GM12878 (cell line): ENCODE measurements at regions not wholly inside any gene's neighbourhood (a gene's known extent, or its start where the extent isn't known, plus 50 kb on each side); places are given as distances from the start of the nearest gene placed in this dataset.

Experiments used
- ATAC-seq: fragments of 200-7000 bp; cut with Tn5 transposase; 3 replicates; pipeline ENCODE4 v1.9.1; 2020; ENCODE audit warnings: mild to moderate bottlenecking, moderate library complexity
- BruUV-seq: library from RNA; stranded (reverse); fragments of 400-500 nt; replicated peaks from 2 replicates; lab custom pipeline; 2021; lab: Mats Ljungman, UMichigan
- CTCF ChIA-PET: fragments of 300-600 bp; sonication (Branson Sonifier 250); formaldehyde crosslinking; extraction: SDS; loops from one replicate; lab custom pipeline; 2021; ENCODE audit warnings: inconsistent platforms; lab: Yijun Ruan, JAX
- POLR2A ChIA-PET: fragments of 350-600 bp; formaldehyde crosslinking; extraction: SDS; loops from one replicate; lab custom pipeline; 2021; ENCODE audit warnings: inconsistent platforms; lab: Charles Lee
- RAD21 ChIA-PET: fragments of 300-600 bp; sonication (Branson Sonifier 250); formaldehyde crosslinking; loops from one replicate; lab custom pipeline; 2023; ENCODE audit warnings: antibody characterized with exemption; ENCODE audit not compliant: unreplicated experiment; lab: Charles Lee
- SMC1A ChIA-PET: fragments of 300-600 bp; sonication (Branson Sonifier 250); formaldehyde crosslinking; loops from one replicate; lab custom pipeline; 2023; ENCODE audit not compliant: unreplicated experiment, uncharacterized antibody; lab: Charles Lee
- DNase-seq: peaks from one replicate; pipeline ENCODE4 v3.0.0-alpha.2; 2011; ENCODE audit warnings: low read depth, low spot score
- FAIRE-seq: peaks from 3 replicates; lab custom pipeline; 2011; peaks lifted over from hg19 to GRCh38; lab: Jason Lieb, UNC
- H2AFZ ChIP-seq: 2 replicates; pipeline ENCODE4 v1.6.0; 2011; ENCODE audit warnings: low read depth, low read length, control low read depth; ENCODE audit not compliant: control insufficient read depth
- H3K27ac ChIP-seq: 2 replicates; pipeline ENCODE4 v1.5.1; 2011; ENCODE audit warnings: control low read depth; ENCODE audit not compliant: control insufficient read depth, insufficient read depth
- H3K27me3 ChIP-seq, 2 experiments: replicated peaks in 1 of 2; 2 replicates each; pipeline versions ENCODE4 v1.6.0 to v1.6.1; 2011; ENCODE audit warnings: low read length in 1 of 2; ENCODE audit not compliant: control insufficient read depth in 2 of 2, insufficient read depth in 2 of 2
- H3K36me3 ChIP-seq, 2 experiments: 2 replicates each; pipeline ENCODE4 v1.5.1; 2011; ENCODE audit warnings: low read length in 1 of 2; ENCODE audit not compliant: control insufficient read depth in 2 of 2, insufficient read depth in 2 of 2
- H3K4me1 ChIP-seq: 2 replicates; pipeline ENCODE4 v1.6.1; 2011; ENCODE audit warnings: mild to moderate bottlenecking, low read length, moderate library complexity, mixed read lengths; ENCODE audit not compliant: control insufficient read depth, insufficient read depth
- H3K4me2 ChIP-seq: 2 replicates; pipeline ENCODE4 v1.6.0; 2011; ENCODE audit warnings: control low read depth; ENCODE audit not compliant: control insufficient read depth, insufficient read depth
- H3K4me3 ChIP-seq: fragments of 200-600 bp; sonication (generic); 2 replicates; pipeline ENCODE4 v1.5.1; 2016
- H3K79me2 ChIP-seq: 2 replicates; pipeline ENCODE4 v1.6.0; 2011; ENCODE audit warnings: low read length; ENCODE audit not compliant: control insufficient read depth, insufficient read depth
- H3K9ac ChIP-seq: 2 replicates; pipeline ENCODE4 v1.8.0; 2011; ENCODE audit warnings: low read length, control low read depth, mixed read lengths; ENCODE audit not compliant: control insufficient read depth, insufficient read depth
- H3K9me3 ChIP-seq: replicated peaks from 3 replicates; pipeline ENCODE4 v1.5.1; 2011; ENCODE audit warnings: mild to moderate bottlenecking, low read length; ENCODE audit not compliant: control insufficient read depth, insufficient read depth
- H4K20me1 ChIP-seq: 2 replicates; pipeline ENCODE4 v1.6.0; 2011; ENCODE audit not compliant: control insufficient read depth, insufficient read depth
- BHLHE40 ChIP-seq, 2 experiments: fragments of 450-650 bp in 1 of 2; IDR thresholded peaks; 2 replicates each; pipeline ENCODE4 v1.6.1; 2011 to 2017; ENCODE audit warnings: low read depth in 2 of 2, borderline replicate concordance in 1 of 2, improper control_type of control experiment in 1 of 2, low read length in 1 of 2, mild to moderate bottlenecking in 1 of 2
- CBX5 ChIP-seq: sonication (generic); IDR thresholded peaks from 2 replicates; pipeline ENCODE4 v1.6.1; 2016; ENCODE audit warnings: low read depth, moderate library complexity, mild to moderate bottlenecking, inconsistent platforms
- DPF2 ChIP-seq: fragments of 450-650 bp; IDR thresholded peaks from 2 replicates; pipeline ENCODE4 v1.6.1; 2017; ENCODE audit warnings: mild to moderate bottlenecking
- E2F4 ChIP-seq: IDR thresholded peaks from 2 replicates; pipeline ENCODE4 v1.6.1; 2012; ENCODE audit warnings: low read depth, low read length, improper control_type of control experiment
- IKZF2 ChIP-seq, 2 experiments: fragments of 450-650 bp; IDR thresholded peaks; 2 replicates each; pipeline ENCODE4 v1.6.1; 2017; ENCODE audit warnings: mild to moderate bottlenecking in 2 of 2, moderate library complexity in 2 of 2
- IRF4 ChIP-seq: IDR thresholded peaks from 2 replicates; pipeline ENCODE4 v1.6.1; 2011; ENCODE audit warnings: low read depth, low read length
- MEF2A ChIP-seq: IDR thresholded peaks from 2 replicates; pipeline ENCODE4 v1.6.1; 2011; ENCODE audit warnings: low read depth, mild to moderate bottlenecking, low read length, moderate library complexity; ENCODE audit not compliant: insufficient read depth
- MEF2B ChIP-seq: fragments of 450-650 bp; IDR thresholded peaks from 2 replicates; pipeline ENCODE4 v1.6.1; 2018; ENCODE audit warnings: mild to moderate bottlenecking, moderate library complexity; ENCODE audit not compliant: partially characterized antibody, poor library complexity, severe bottlenecking
- MTA3 ChIP-seq: IDR thresholded peaks from 2 replicates; pipeline ENCODE4 v1.6.1; 2012; ENCODE audit warnings: low read length, inconsistent platforms, borderline replicate concordance
- PBX3 ChIP-seq: IDR thresholded peaks from 2 replicates; pipeline ENCODE4 v1.6.1; 2011; ENCODE audit warnings: mild to moderate bottlenecking, low read depth, low read length, moderate library complexity; ENCODE audit not compliant: insufficient replicate concordance
- POU2F2 ChIP-seq: IDR thresholded peaks from 3 replicates; pipeline ENCODE4 v1.6.1; 2011; ENCODE audit warnings: low read depth, mild to moderate bottlenecking, low read length, borderline replicate concordance
- RFX5 ChIP-seq: IDR thresholded peaks from 2 replicates; pipeline ENCODE4 v1.6.1; 2011; ENCODE audit warnings: low read depth, low read length, improper control_type of control experiment
- SIN3A ChIP-seq: IDR thresholded peaks from 2 replicates; pipeline ENCODE4 v1.6.1; 2012; ENCODE audit warnings: low read depth, low read length, improper control_type of control experiment
- SMAD5 ChIP-seq: IDR thresholded peaks from 2 replicates; pipeline ENCODE4 v1.6.1; 2016; ENCODE audit warnings: antibody characterized with exemption, low read depth
- SUZ12 ChIP-seq: fragments of 200-600 bp; sonication (generic); IDR thresholded peaks from one replicate; pipeline ENCODE4 v1.6.1; 2018; ENCODE audit warnings: antibody characterized with exemption, mild to moderate bottlenecking; ENCODE audit not compliant: unreplicated experiment
- TCF12 ChIP-seq: IDR thresholded peaks from 2 replicates; pipeline ENCODE4 v1.6.1; 2011; ENCODE audit warnings: low read depth, mild to moderate bottlenecking, low read length
- WGBS: methylation state at CpG from one replicate; pipeline ENCODE4 v1.1.6; 2016; ENCODE audit warnings: low lambda C conversion rate; ENCODE audit not compliant: insufficient replicate concordance, insufficient coverage; ENCODE audit errors: missing lambda C conversion rate; 5-methylcytosine and 5-hydroxymethylcytosine counted together
- in situ Hi-C: fragments of 300-500 bp; cut with MboI; formaldehyde crosslinking; loops from 9 replicates; pipeline ENCODE4 v1.14.3; 2018; ENCODE audit warnings: mixed read lengths
- intact Hi-C: fragments of 100-400 bp; cut with micrococcal nuclease; formaldehyde crosslinking; loops from one replicate; pipeline ENCODE4 v1.14.2; 2022; ENCODE audit not compliant: unreplicated experiment

- Histone ChIP-seq H4K20me1 (no peaks in the 10 kb centered on the region), H3K79me2 (no peaks in the 10 kb centered on the region), H3K4me1 (no peaks in the 10 kb centered on the region), H2AFZ (no peak overlapping the region), H3K9me3 (no peaks in the 10 kb centered on the region; the same call in 2 of the 3 replicates), H3K36me3 (no peaks in the 10 kb centered on the region), H3K4me2 (no peak overlapping the region), H3K27ac (no peak overlapping the region), H3K4me3 (no peak overlapping the region), H3K9ac (no peak overlapping the region), H3K27me3 (no peaks in the 10 kb centered on the region)
- in situ Hi-C loops = no loop called here
- RAD21 ChIA-PET = interaction anchor here (0.6 kb wide), 1 partner anchor 908 kb away, joined by 3 read pairs; no protein-coding TSS in a partner anchor
- POLR2A ChIA-PET = no interaction called here
- intact Hi-C loops = no loop called here
- 100% methylated on average over 2 of the region's 2 CpGs for WGBS
- CTCF ChIA-PET = no interaction called here
- no TSS peak for BruUV-seq
- no peak for TF ChIP-seq RFX5
- no peak for TF ChIP-seq IRF4
- TF ChIP-seq SMAD5 = no peak
- TF ChIP-seq SUZ12 = no peak
- TF ChIP-seq IKZF2 (IDR thresholded peaks at IDR 0.05) = no peak
- no peak for TF ChIP-seq MTA3
- no peak for TF ChIP-seq BHLHE40 (IDR thresholded peaks at IDR 0.05; ENCODE audit: borderline replicate concordance in 1 of 2, low read depth in 2 of 2, low read length in 1 of 2)
- no peak for TF ChIP-seq CBX5
- no peak for TF ChIP-seq E2F4
- no peak for TF ChIP-seq MEF2A
- no peak for TF ChIP-seq SIN3A
- no peak for TF ChIP-seq PBX3
- TF ChIP-seq TCF12 = no peak
- TF ChIP-seq MEF2B = no peak
- TF ChIP-seq POU2F2 = no peak
- no peak for TF ChIP-seq DPF2
- no peak for DNase-seq
- no peak for FAIRE-seq
- ATAC-seq = no peak
- SMC1A ChIA-PET = interaction anchor here (1.2 kb wide), 1 partner anchor 16 kb away, joined by 5 read pairs; no protein-coding TSS in a partner anchor
Measured at GRCh38 chr12:65705380-65705876, 118.9 kb upstream of the HMGA2 start.
